ENCODE measurements at regions not wholly inside any gene's neighbourhood (a gene's known extent, or its start where the extent isn't known, plus 50 kb on each side); places are given as distances from the start of the nearest gene placed in this dataset.
A peak's percentile ranks its signal among the peaks of the same experiment; 100 is the strongest.

DNA sequence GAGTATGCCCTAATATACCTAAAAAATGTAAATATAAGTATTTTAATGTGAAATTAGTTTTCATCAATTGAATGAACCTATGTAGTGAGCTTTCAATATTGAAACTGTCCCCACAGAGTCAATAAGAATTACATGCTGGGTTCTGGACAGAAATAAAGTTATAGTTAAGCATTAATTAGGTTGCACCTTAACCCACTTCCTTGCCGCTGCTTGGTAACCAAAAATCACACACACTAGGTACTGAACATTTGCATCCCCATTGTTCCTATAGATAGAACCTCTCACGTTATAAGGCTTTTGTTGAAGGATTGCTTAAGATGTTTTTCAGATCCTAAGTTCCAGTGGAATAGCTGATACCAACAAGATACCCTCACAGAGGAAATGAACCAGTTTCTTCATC lies 237.1 kb upstream of the OPRM1 start:
- no peak for DNase-seq (ENCODE audit: low read depth in 4 of 4, low spot score in 3 of 4)

DNA sequence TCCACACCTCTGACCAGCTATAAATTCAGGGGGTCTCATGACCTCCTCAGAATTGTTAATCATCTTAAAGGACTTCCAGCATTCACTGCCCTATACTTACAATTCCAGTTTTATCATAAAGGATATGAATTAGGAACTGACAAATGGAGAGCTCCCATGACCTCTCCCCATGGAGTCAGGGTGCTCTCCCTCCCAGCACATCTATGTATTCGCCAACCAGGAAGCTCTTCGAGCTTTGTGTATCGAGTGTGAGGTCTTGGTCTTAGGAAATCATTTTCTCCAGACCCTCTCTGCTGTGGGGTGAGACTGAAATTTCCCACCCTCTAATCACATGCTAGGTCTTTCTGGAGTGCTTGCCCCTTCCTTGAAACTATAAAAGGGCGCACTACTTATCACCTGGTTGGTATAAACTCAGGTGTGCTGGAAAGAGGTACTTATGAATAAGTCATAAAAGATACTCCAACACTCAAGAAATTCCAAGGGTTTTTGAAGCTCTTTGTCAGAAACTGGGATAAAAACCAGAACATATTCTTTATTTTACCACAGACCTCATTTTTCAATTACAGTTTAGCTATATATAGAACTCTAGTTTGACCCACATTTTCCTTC lies 238.4 kb upstream of the OPRM1 start:
- no peak for DNase-seq (ENCODE audit: low read depth in 4 of 4, low spot score in 3 of 4)

DNA sequence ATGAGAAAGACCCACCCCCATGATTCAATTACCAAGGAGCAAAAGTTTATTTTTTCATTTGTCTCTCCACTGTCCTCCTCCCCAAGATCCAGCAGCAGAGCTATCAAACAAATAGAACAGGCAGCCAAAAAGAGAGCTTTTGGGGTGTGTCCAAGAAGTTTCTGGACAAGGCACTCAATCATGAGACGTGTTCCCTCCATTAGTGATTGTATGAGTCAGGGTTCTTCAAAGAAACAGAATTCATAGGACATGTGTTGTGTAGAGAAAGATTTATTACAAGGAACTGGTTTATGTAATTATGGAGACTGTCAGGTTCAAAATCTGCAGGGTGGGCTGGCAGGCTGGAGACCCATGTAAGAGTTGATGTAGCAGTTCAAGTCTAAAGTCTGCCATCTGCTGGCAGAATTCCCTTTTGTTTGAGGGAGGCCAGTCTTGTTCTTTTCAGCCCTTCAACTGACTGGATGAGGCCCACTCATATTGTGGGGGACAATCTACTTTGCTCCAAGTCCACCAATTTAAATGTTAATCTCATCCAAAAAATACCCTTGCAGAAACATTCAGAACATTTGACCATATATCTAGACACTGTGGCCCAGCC lies 248.1 kb upstream of the OPRM1 start:
- no peak for DNase-seq (ENCODE audit: low read depth in 4 of 4, low spot score in 3 of 4)

- DNase-seq (ENCODE audit: low read depth in 4 of 4, low spot score in 3 of 4): no peak
These were observed 249.0 kb upstream of the OPRM1 start for GRCh38 chr6:153790048-153790447.

DNA sequence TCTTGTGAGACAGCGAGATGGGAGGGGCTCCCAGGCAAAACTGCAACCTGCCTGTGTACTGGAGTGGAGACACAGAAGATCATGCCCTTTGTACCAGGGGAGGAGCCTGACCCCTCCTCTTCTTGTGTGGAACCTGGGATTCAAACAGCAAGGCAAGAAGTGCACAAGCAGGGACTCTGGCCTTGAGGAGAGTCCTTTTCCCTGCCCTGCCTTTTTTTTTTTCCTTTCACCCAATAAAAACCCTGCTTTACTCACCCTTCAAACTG lies 251.8 kb upstream of the OPRM1 start:
- DNase-seq (ENCODE audit: low read depth in 4 of 4, low spot score in 3 of 4): peak in 1 of 4 donors; percentile 5

GRCh38 chr6:153781306-153781705 lies 257.7 kb upstream of the OPRM1 start:
- DNase-seq (ENCODE audit: low read depth in 4 of 4, low spot score in 3 of 4): no peak

DNA sequence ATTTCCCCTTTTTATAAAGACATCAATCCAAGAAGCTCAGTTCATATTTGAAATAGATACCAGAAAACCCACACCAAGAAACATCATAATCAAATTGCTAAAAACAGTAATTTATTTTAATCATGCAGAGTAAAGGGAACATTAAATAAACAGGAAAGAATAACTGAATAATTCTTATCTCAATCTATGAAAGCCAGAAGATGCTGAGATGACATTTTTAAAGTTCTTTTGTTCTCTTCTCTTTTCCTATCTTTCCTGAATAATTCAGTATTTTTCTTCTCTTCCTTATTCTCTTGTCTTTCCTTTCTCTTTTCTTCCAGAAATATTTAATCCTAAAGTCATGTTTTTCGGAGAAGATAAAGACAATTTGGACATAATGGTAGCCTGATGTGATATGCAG lies 259.0 kb upstream of the OPRM1 start:
- DNase-seq (ENCODE audit: low read depth in 4 of 4, low spot score in 3 of 4): no peak

DNA sequence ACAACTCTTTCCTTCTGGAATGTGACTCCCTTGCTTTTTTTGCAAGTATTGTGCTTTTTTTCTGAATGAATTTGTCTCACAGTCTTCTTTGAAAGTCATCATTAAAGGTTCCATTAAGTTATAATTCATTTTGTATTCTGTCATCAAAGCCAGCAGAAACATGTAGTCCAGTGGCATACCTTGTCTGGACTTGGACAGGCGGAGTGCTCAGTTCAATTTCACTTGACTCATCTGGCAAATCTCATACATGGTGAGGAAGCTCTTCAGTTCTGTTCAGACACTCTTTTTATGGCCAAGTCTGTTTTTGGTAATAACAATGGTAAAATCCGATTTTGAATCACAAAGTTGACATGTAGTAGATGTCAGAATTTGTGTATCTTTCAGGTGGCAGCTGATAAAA lies 260.8 kb upstream of the OPRM1 start:
- no peak for DNase-seq (ENCODE audit: low read depth in 4 of 4, low spot score in 3 of 4)

DNA sequence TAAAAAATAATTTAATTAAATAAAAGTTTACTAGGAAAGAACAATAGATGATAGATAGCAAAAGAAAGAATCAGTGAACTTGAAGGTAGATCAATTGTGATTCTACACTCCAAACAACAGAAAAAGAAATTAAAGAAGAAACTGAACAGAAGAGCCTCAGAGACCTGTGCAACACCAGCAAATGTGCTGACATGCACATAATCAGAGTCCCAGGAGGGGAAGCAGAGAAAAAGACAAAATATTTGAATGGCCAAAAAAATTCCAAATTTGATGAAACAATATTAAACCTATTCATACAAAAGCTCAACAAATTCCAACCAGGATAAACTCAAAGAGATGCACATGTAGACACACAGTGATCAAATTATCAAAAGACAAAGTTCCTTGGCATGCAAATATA lies 267.5 kb upstream of the OPRM1 start:
- no peak for DNase-seq (ENCODE audit: low read depth in 4 of 4, low spot score in 3 of 4)

DNA sequence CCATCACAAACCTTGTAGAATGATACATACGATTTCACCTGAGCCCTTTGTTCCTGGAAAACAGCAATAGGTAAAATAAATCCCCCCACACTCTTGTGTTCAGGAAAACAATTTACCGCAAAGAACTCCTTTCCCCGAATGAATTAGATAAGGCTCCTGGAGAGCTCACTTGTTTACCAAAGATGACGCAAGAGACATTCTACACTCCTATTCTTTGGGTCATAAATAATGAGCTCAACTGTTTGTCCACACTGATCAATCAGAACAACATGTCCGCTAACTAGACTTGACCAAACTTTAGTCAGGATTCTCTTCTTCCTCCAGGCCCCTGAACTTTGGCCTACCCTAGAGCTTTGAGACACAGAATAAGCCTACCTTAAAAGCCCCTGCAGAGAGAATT lies 271.9 kb upstream of the OPRM1 start:
- no peak for DNase-seq (ENCODE audit: low read depth in 4 of 4, low spot score in 3 of 4)

DNA sequence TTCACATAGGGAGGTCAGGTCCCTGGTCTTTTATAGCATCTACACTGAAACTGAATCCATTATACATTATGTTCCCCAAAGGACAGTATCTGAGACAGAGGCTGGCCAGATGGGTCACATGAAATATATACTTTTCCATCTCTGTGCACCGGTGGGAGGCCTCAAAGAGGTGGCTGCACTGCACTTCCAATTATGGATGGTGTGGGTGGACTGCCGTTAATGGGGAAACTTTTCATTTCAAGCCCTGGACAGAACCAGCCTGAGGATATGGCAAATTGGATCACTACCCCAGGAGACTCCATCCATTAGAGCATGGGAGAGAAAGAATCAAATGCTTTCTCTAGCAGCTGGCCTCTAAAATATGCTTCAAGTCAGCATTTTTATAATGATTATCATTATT lies 280.5 kb upstream of the OPRM1 start:
- no peak for DNase-seq (ENCODE audit: low read depth in 4 of 4, low spot score in 3 of 4)

- no peak for DNase-seq (ENCODE audit: low read depth in 4 of 4, low spot score in 3 of 4)
These were observed 303.3 kb upstream of the OPRM1 start for GRCh38 chr6:153735761-153736160.

GRCh38 chr6:153729189-153729588 lies 309.9 kb upstream of the OPRM1 start:
- DNase-seq (ENCODE audit: low read depth in 4 of 4, low spot score in 3 of 4): no peak

GRCh38 chr6:153727885-153728284 lies 311.2 kb upstream of the OPRM1 start:
- DNase-seq (ENCODE audit: low read depth in 4 of 4, low spot score in 3 of 4): no peak

DNA sequence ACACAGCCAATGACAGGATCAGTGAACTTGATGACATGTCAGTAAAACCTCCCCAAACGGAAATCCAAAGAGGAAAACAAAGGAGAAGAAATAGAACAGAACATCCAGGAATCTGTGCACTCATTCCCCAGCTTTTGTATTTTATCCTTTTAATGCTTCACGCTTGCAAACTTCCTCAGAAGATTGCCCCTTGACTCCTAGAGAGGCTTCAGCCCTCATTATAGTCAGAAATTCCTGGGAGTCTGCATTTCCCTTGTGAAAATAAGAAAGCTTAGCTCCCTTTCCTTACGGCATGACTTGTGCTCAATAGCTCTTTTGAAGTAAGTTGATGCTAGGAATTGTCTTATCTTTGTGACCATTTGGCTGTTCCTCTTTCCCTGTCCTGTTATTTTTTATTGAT lies 313.6 kb upstream of the OPRM1 start:
- no peak for DNase-seq (ENCODE audit: low read depth in 4 of 4, low spot score in 3 of 4)

DNA sequence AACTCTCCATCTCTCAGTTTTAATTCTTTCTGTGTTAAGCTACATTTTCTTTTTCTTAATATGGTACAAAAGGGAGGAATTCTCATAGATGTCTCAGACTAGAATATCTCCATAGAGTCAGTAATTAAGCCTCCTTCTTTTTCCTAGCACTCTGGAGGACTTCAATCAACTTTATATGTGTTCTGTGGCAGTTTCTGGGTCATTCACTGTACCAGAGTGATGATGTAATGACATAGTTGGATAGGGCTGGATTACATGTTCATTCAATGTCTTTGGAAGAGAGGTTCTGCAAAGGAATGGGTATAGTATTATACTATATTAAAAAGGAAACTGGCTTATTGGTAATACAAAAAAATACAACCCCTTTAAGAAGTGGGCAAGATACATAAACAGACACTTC lies 318.3 kb upstream of the OPRM1 start:
- DNase-seq (ENCODE audit: low read depth in 4 of 4, low spot score in 3 of 4): no peak

GRCh38 chr6:153705429-153705828 lies 333.6 kb upstream of the OPRM1 start:
- no peak for DNase-seq (ENCODE audit: low read depth in 4 of 4, low spot score in 3 of 4)

GRCh38 chr6:153702671-153703070 lies 336.4 kb upstream of the OPRM1 start:
- no peak for DNase-seq (ENCODE audit: low read depth in 4 of 4, low spot score in 3 of 4)

DNA sequence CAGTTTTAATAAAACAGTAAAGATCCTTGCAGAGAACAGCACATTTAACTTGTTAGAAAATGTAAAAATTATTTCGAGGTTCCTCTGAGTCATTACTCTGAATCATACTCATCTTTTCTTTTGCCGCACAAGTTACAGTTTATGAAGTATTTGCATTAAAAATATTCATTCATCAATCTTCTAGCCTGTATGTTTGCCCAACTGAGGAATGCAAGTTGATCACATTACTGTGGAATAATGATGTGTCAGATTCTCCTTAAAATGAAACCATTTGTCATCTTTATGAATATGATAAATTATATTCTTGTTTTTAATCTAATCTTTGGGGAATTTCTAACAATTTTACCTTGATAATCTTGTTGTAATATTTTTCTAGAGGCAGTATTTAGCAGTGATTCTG lies 340.4 kb upstream of the OPRM1 start:
- DNase-seq (ENCODE audit: low read depth in 4 of 4, low spot score in 3 of 4): no peak

DNA sequence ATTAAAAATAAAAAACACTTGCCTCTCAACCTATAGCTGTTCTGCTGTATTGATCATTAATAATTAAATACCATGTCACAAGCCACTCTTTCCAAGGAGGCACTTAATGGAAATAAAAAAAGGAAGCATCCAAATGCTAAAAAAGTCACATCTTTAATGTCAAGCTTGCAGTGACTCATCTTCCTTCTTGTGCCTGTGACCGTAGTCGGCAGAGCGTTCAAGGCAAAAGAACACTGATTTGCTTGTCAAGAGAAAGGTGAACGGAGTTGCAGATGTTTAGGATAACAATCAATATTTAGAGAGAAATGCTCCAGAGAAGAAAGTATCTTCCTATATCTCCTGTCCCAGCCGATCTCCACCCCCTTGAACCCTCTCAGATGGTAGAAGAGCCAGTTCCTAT lies 341.0 kb upstream of the OPRM1 start:
- no peak for DNase-seq (ENCODE audit: low read depth in 4 of 4, low spot score in 3 of 4)

GRCh38 chr6:153677522-153677921 lies 361.5 kb upstream of the OPRM1 start:
- DNase-seq (ENCODE audit: low read depth in 4 of 4, low spot score in 3 of 4): no peak

- DNase-seq (ENCODE audit: low read depth in 4 of 4, low spot score in 3 of 4): no peak
These were observed 365.3 kb upstream of the OPRM1 start for GRCh38 chr6:153673750-153674149.

DNA sequence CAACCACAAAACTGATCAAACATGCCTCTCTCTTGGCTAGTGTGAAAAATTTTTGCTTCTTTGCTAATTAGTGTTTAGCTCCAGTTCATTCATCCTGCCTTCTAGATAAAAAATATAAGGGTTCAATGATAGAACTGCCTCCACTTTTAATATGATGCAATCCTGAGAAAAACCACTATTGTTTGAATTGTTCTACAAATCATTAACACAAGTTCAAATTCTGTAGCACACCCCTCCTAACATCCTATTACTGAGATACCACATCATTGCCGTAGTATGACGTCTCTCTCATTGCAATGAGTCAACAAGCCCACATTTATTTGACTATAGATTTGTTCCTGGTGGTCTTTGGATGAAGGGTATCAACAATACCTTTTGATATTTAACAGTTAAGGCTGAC lies 365.8 kb upstream of the OPRM1 start:
- DNase-seq (ENCODE audit: low read depth in 4 of 4, low spot score in 3 of 4): no peak

Data from right renal pelvis (tissue), 4 donors.